AG09319 (cell line): ENCODE measurements at regions not wholly inside any gene's neighbourhood (a gene's known extent, or its start where the extent isn't known, plus 50 kb on each side); places are given as distances from the start of the nearest gene placed in this dataset.

Experiments used
- DNase-seq: peaks from one replicate; pipeline ENCODE4 v3.0.0-alpha.2; 2010; ENCODE audit warnings: low read depth; ENCODE audit errors: extremely low read depth
- TF ChIP-seq, protein P1 (sequence below): IDR thresholded peaks from 2 replicates; pipeline ENCODE4 v1.5.1; 2011; ENCODE audit warnings: low read depth, mild to moderate bottlenecking, inconsistent platforms, low read length, moderate library complexity

DNA sequence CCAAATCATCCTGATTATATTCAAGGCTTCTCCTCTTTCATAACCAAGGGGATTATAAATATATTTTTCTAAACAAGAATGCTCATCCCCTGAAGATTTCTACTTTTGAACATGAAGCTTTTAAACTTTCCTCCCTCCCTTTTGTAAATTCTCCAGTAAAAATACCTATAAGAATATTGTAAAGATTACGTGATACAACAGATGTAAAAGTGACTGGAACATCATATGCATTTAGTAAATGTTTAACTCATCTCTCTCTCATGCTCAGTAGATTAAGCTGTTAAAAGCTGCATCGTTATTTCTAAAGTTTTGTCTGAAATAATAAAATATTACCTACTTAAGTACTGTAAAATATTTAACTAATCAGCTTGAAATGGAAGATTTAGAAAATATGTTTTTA is 281.1 kb downstream of the SPRY2 start:
- TF ChIP-seq, protein P1, sequence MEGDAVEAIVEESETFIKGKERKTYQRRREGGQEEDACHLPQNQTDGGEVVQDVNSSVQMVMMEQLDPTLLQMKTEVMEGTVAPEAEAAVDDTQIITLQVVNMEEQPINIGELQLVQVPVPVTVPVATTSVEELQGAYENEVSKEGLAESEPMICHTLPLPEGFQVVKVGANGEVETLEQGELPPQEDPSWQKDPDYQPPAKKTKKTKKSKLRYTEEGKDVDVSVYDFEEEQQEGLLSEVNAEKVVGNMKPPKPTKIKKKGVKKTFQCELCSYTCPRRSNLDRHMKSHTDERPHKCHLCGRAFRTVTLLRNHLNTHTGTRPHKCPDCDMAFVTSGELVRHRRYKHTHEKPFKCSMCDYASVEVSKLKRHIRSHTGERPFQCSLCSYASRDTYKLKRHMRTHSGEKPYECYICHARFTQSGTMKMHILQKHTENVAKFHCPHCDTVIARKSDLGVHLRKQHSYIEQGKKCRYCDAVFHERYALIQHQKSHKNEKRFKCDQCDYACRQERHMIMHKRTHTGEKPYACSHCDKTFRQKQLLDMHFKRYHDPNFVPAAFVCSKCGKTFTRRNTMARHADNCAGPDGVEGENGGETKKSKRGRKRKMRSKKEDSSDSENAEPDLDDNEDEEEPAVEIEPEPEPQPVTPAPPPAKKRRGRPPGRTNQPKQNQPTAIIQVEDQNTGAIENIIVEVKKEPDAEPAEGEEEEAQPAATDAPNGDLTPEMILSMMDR, result no peak
- DNase-seq, result no peak

DNA sequence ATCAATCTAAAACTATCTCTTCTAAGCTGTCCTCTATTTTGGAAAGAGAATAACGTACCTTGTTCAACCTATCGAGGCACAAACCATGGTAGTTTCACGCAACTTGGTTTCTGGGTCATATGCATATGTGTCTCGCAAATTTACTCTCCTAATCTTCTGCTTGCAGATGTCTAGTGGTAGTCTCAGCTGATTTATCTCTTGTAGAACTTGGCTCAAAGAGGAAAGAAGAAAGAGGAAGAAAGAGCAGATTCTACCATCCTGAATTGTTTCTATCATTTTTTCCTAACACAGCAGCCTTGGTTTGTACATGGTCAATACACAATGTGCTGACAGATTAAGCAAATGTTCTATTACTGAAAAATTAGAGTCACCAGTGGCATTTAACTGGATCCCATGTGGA is 282.3 kb downstream of the SPRY2 start:
- no peak for DNase-seq
- TF ChIP-seq, protein P1, result no peak

DNA sequence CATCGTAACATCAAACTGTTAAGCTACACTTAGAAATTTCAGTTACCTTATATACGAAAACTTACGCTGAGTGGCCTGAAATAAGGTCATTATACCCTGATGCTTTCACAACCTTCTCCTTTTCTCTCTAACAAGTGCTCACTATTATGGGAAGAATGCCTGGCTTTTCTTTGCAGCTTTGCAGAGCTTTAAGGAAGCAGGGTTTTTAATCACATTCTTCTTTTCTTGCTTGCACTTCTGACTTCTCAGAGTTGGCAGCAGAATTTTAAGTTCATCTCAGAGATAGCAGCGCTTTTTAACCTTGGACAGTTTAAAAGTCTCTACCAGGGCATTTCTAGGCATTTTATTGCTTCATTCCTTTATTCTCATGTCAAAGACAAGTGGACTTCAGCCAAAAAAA is 285.1 kb downstream of the SPRY2 start:
- no peak for DNase-seq
- TF ChIP-seq, protein P1, result no peak

DNA sequence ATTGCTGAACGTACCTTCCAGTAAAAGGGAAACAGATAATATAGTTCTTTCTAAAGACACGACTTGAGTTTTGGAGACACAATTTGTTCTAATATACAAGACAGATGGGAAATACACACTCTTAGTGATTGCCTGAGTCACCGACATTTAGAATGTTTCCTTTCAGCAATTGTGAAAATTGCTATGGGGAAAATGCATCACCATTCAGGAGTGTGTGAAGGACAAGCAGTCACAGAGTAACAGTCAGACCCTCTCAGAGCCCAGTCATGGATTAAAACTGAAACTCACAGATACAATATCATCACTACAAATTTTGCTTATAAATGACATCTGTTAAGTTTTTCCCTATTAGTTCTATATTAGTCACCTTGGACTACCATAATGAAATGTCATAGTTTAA is 286.1 kb downstream of the SPRY2 start:
- no peak for DNase-seq
- TF ChIP-seq, protein P1, result no peak

DNA sequence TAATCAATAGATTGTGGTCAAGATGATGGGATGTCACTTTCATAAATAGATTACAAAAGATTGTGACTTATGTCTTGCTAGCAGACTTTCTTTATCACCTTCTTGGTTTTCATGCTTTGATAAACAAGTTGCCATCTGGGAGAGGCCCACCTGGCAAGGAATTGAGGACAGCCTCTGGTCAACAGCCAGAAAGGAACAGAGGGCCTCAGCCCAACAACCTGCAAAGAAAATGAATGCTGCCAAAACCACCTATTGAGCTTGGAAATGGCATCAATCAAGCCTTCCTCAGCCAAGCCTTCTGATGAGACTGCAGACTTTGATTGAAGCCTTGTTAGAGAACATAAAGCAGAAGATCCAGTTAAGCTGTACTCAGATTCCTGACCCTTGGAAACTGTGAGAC is 288.6 kb downstream of the SPRY2 start:
- TF ChIP-seq, protein P1, result no peak
- no peak for DNase-seq

DNA sequence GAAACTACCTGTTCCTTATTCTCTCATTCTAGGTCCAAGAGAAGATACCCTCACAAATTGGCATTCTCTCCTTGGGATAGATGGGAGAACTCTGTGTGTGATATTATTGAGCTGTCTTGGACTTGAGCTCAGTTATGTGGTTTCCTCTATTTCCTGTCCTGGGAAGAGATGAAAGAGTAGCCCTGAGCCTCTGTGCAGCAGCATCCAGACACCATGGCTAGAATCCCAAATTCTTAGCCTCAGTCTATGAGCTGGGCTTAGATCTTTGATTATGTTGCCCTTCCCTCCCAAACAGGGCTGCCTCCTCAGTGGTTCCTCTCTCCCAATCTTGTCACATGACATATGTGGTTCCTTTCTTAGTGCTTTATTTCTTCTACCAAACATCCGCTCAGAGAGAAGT is 290.7 kb downstream of the SPRY2 start:
- TF ChIP-seq, protein P1, result no peak
- no peak for DNase-seq

DNA sequence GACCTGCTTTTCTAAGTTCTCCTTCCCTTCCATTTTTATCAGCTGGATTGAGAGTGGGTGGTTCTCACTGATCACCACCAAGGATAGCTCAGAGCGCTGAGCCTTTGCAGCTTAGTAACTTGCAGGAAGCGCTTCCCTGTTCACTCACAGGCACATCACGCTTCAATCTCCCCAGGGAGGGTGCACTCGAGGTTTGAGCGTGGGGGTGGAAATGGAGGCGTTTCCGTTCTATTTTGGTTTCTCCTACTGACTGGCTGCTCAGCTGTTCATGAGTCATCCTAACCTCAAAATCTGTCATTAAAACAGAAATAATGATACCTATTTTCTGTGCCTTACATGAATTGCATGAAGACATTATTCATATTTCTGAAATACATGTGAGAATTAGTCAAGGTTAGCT is 292.1 kb downstream of the SPRY2 start:
- TF ChIP-seq, protein P1, result no peak
- peak; percentile 78 for DNase-seq
